Activated naive CD8-positive, alpha-beta T cell treated with anti-CD3 and anti-CD28 coated beads, Interleukin-2, amount 10 ng/mL, durations not matched to agents 7 days and 5 days (primary cell): ENCODE measurements at regions not wholly inside any gene's neighbourhood (a gene's known extent, or its start where the extent isn't known, plus 50 kb on each side); places are given as distances from the start of the nearest gene placed in this dataset.
"Not testable (repeated sequence)": the region's sequence is repeated elsewhere in the genome, so short reads cannot be mapped to it uniquely, and the experiment has no call there.

ENCODE experiments used
- ATAC-seq: fragments of 150-1000 bp; cut with Tn5 transposase; one replicate; pipeline ENCODE4 v1.10.0; 2021; ENCODE audit warnings: low read depth, moderate library complexity
- POLR2A ChIA-PET: fragments of 350-600 bp; sonication (Branson Sonifier 250); formaldehyde crosslinking; loops from one replicate; lab custom pipeline; 2021; ENCODE audit warnings: antibody characterized with exemption; lab: Charles Lee
- DNase-seq: peaks from one replicate; pipeline ENCODE4 v3.0.0; 2021
- H3K27ac Mint-ChIP-seq: one replicate; pipeline ENCODE4 v1.8.0; 2022; ENCODE audit warnings: mild to moderate bottlenecking, mixed read lengths
- H3K27me3 Mint-ChIP-seq: one replicate; pipeline ENCODE4 v1.8.0; 2022; ENCODE audit warnings: mild to moderate bottlenecking, moderate library complexity, mixed read lengths
- H3K36me3 Mint-ChIP-seq: one replicate; pipeline ENCODE4 v1.8.0; 2021; ENCODE audit warnings: mild to moderate bottlenecking, mixed read lengths
- H3K4me1 Mint-ChIP-seq: one replicate; pipeline ENCODE4 v1.8.0; 2021; ENCODE audit warnings: mixed read lengths
- H3K4me3 Mint-ChIP-seq: one replicate; pipeline ENCODE4 v1.8.0; 2022; ENCODE audit warnings: mild to moderate bottlenecking, moderate library complexity, mixed read lengths
- H3K9me3 Mint-ChIP-seq: one replicate; pipeline ENCODE4 v1.8.0; 2021; ENCODE audit warnings: mixed read lengths

DNA sequence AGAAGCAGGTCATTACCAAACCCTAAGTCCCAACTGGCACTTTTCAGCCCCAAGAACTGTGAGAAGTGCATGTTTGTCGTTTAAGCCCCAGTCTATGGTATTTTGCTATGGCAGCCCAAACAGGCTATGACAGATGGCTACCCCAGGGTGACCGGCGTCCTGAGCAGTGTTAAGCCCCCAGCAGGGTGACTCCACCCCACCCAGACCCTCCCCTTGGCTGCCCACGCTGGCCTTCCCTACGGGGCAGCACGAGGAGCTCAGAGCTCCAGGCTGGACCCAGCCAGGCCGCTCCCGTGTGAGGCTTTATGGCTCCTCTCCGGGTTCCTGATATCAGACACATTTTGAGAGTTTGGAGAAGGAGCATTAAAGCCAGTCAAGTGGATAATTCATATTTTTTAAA is 684.0 kb downstream of the PTPRU start:
- Mint-ChIP-seq H3K4me3 (no peak overlapping the region), H3K9me3 (no peaks in the 10 kb centered on the region), H3K36me3 (no peaks in the 10 kb centered on the region), H3K27me3 (no peaks in the 10 kb centered on the region), H3K4me1 (no peaks in the 10 kb centered on the region), H3K27ac (no peak overlapping the region)
- ATAC-seq (no peak), DNase-seq (no peak)
- POLR2A ChIA-PET = no interaction called here

DNA sequence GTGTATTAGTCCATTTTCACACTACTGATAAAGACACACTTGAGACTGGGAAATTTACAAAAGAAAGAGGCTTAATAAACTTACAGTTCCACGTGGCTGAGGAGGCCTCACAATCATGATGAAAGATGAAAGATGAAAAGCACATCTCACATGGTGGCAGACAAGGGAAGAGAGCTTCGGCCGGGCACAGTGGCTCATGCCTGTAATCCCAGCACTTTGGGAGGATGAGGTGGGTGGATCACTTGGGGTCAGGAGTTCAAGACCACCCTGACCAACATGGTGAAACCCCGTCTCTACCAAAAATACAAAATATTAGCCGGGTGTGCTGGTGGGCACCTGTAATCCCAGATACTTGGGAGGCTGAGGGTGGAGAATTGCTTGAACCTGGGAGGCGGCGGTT is 682.7 kb downstream of the PTPRU start:
- H3K36me3 Mint-ChIP-seq, H3K9me3 Mint-ChIP-seq, H3K27me3 Mint-ChIP-seq, POLR2A ChIA-PET, H3K4me3 Mint-ChIP-seq, DNase-seq, H3K27ac Mint-ChIP-seq, ATAC-seq, H3K4me1 Mint-ChIP-seq: not testable (repeated sequence)

DNA sequence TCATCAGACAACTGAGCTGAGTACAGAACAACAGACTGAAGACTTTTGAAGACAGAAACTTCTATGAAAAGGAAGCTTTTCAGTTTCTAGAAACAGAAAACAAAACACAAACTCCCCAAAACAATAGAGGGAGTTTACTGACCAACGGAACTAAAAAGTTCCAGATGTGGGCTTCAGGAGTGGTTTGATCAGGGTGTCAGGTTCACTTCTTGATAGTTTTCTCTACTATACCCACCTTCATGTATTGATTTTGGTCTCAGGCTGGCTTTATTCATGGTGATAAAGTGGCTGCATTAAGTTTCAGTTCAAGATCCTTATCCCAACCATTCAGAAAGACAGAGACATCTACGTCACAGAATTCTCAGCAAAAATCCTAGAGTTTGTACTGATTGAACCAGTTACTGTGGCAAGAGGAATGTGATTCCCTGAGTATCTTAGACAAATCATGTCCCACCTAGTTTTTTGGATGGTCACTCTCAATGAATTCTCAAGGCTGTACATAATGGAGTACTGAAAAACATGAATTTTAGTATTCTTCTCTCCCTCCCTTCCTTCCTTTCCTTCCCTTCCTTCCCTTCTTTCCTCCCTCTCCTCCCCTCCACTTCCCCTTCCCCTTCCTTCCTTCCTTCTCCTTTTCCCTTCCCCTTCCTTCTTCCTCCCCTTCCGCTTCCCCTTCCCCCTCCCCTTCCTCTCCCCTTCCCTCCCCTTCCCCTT is 680.5 kb downstream of the PTPRU start:
- no peak overlapping the region for H3K4me3 Mint-ChIP-seq
- no peaks in the 10 kb centered on the region for H3K9me3 Mint-ChIP-seq
- H3K27me3 Mint-ChIP-seq = no peaks in the 10 kb centered on the region
- no peak overlapping the region for H3K27ac Mint-ChIP-seq
- no peaks in the 10 kb centered on the region for H3K4me1 Mint-ChIP-seq
- ATAC-seq (no peak), DNase-seq (no peak)
- POLR2A ChIA-PET = no interaction called here
- H3K36me3 Mint-ChIP-seq = no peaks in the 10 kb centered on the region

DNA sequence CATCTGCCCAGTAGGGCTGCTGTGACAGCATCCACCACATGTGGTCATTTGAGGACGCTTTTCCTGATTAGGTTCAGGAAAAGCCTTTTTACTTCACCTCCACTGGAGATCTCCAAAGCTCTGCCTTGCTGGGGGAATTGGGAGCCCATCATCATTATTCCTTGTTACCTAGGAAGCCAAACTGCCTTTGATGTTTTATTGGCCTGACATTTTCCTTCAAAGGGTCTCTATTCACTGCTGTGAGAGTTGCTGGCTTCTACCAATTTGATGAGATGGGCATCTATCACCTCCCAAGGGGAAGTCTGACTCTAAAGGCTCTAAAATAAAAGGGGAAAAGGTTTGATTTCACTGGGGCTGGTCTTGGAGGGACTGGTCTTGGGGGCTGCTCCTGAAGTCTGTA is 678.6 kb downstream of the PTPRU start:
- no peaks in the 10 kb centered on the region for H3K9me3 Mint-ChIP-seq
- no peaks in the 10 kb centered on the region for H3K4me1 Mint-ChIP-seq
- POLR2A ChIA-PET = no interaction called here
- H3K36me3 Mint-ChIP-seq = no peaks in the 10 kb centered on the region
- DNase-seq (no peak), ATAC-seq (no peak)
- no peak overlapping the region for H3K27ac Mint-ChIP-seq
- no peaks in the 10 kb centered on the region for H3K27me3 Mint-ChIP-seq
- H3K4me3 Mint-ChIP-seq = no peak overlapping the region

DNA sequence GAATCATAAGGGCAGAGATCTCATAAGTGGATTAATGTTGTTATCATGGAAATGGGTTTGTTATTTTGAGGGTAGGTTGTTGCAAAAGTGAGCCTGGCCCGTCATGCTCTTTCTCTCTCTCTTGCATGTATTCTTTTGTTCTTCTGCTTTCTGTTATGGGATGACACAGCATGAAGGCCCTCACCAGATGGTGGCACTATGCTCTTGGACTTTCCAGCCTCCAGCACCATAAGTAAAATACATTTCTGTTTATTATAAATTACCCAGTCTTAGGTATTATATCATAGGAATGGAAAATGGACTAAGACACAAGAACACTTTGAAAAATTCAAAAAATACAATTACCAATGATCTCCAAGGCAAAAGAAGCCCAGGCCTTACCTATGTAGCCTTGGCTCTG is 676.1 kb downstream of the PTPRU start:
- H3K36me3 Mint-ChIP-seq = no peaks in the 10 kb centered on the region
- H3K27me3 Mint-ChIP-seq = no peaks in the 10 kb centered on the region
- no peak for ATAC-seq
- H3K4me1 Mint-ChIP-seq = no peaks in the 10 kb centered on the region
- POLR2A ChIA-PET = no interaction called here
- no peak overlapping the region for H3K27ac Mint-ChIP-seq
- H3K9me3 Mint-ChIP-seq = no peaks in the 10 kb centered on the region
- no peak for DNase-seq
- no peak overlapping the region for H3K4me3 Mint-ChIP-seq

DNA sequence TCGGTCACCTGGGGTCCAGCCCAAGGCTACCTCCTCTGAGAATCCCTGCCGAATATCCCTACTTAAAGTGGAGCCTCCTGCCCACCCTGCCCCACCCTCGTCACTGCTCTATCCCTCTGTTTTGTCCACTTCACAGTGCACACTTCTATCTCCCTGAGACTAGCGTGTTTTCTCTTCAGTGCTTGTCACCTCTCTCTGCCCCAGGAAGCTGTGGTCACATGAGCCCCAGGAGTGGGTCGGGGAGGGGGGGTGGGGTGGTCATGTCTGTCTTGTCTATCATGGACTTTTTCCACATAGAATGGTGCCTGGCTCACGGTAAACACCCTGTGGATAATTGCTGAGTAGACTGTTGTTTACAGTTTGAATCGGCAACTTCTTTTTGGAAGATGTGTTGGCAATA is 673.6 kb downstream of the PTPRU start:
- Mint-ChIP-seq H3K4me1 (no peaks in the 10 kb centered on the region), H3K4me3 (no peak overlapping the region), H3K9me3 (no peaks in the 10 kb centered on the region), H3K27ac (no peak overlapping the region), H3K27me3 (peaks cover 2% of the 10 kb centered on the region), H3K36me3 (no peaks in the 10 kb centered on the region)
- POLR2A ChIA-PET = no interaction called here
- no peak for DNase-seq
- no peak for ATAC-seq

DNA sequence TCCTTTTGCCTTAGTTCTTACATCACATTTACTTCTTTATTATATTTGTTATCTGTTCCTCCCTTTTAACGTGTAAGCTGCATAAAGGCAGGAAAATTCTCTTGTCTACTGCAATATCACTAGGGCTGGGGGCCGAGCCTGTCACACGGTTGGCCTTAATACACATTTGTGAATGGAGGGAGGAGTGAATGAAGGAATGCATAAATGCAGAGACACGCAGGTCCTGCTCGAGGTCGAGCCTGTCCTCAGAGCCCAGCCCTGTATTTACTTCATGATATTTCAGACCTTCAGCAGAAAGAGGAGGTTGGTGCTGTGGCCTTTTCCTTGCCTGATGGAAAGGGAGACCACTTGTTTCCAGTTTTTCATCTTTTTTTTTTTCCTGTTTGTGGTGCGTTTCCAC is 671.3 kb downstream of the PTPRU start:
- Mint-ChIP-seq H3K4me1 (no peaks in the 10 kb centered on the region), H3K27ac (no peak overlapping the region), H3K36me3 (no peaks in the 10 kb centered on the region), H3K4me3 (no peak overlapping the region), H3K27me3 (peaks cover 6% of the 10 kb centered on the region), H3K9me3 (no peaks in the 10 kb centered on the region)
- no peak for ATAC-seq
- POLR2A ChIA-PET = no interaction called here
- DNase-seq = no peak

DNA sequence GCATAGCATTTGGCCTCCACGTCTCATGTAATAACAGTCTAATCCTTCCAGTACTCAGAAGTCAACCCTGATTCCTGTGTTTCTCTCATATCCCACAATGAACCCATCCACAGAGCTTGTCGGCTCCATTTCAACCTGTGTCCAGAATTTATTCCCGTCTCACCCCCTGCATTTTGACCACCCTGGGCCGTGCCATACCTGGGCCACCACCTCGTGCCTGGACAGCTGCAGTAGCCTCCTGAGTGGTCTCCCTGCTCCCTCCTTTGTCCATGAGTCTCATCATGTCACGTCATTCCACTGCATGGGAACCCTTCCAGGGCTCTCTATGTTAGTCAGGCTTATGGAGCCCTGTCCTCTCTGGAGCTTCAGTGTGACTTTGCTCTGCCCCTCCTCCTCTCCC is 670.6 kb downstream of the PTPRU start:
- H3K27ac Mint-ChIP-seq = no peak overlapping the region
- no peaks in the 10 kb centered on the region for H3K9me3 Mint-ChIP-seq
- H3K4me1 Mint-ChIP-seq = no peaks in the 10 kb centered on the region
- no peak overlapping the region for H3K4me3 Mint-ChIP-seq
- POLR2A ChIA-PET = no interaction called here
- peaks cover 6% of the 10 kb centered on the region for H3K27me3 Mint-ChIP-seq
- ATAC-seq (no peak), DNase-seq (no peak)
- no peaks in the 10 kb centered on the region for H3K36me3 Mint-ChIP-seq

DNA sequence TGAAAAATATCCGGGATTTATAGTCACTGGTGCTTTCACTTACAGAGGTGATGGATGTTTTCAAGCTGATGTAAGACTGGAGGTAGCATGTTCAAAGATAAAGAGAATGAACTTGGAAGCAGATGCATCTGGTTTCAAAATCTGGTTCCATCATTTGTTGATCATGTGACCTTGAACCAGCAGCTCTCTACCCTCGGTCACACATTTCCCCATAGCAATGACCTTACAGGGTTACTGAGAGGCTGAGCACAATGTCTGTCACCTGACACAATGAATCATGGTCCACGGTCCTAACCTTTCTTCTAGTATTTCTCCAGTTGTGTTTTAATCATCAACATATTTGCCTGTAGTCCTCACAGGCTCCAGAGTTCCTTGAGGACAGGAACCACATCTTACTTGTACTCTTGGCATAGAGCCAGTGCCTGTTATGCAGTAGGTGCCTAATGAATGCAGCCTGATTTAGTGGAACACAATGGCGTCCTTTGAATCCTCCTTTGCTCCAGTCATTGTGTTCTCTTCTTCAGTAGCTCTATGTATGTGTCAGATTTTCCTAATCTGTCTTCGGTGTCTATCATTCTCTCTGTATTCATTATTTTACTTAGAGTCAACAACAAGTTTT is 667.3 kb downstream of the PTPRU start:
- no peak overlapping the region for H3K27ac Mint-ChIP-seq
- POLR2A ChIA-PET = no interaction called here
- H3K36me3 Mint-ChIP-seq = no peaks in the 10 kb centered on the region
- H3K4me1 Mint-ChIP-seq = no peaks in the 10 kb centered on the region
- no peaks in the 10 kb centered on the region for H3K9me3 Mint-ChIP-seq
- no peak overlapping the region for H3K4me3 Mint-ChIP-seq
- no peak for ATAC-seq
- no peak for DNase-seq
- peaks cover 11% of the 10 kb centered on the region for H3K27me3 Mint-ChIP-seq

DNA sequence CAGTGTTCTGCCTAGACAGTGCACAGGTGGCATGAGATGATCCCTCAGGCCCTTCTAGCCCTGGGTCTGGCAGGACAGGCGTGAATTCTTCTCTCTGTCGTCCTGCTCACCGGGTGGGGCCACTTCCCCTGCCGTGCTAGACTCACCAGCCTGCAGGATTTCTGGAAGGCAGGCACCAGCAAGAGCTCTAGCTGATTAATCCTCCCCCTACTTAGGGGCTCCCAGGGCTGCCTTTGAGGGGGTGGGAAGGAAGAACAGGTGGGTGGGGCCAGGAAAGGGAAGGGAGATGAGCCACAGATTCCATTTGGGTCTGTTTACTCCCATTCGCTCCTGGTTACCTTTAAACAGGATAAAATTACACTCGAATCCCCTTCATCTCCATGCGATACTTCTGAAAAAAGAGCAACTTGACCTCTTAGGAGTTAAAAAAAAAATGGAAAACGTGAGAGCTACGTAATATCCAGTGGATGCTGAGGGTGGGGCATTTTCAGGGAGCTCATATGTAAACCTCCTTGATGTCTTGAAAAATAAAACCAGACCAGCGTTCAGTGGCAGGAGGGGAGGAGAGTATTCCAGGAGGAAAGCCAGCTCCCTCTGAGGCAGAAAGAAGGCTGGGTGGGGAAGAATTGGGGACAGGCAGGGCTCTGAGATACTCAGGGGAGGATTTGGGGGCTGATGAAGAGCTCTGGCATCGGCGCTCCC is 665.5 kb downstream of the PTPRU start:
- no peak for ATAC-seq
- Mint-ChIP-seq H3K9me3 (no peaks in the 10 kb centered on the region), H3K36me3 (no peaks in the 10 kb centered on the region), H3K27ac (no peak overlapping the region), H3K4me1 (no peaks in the 10 kb centered on the region), H3K4me3 (no peak overlapping the region), H3K27me3 (peaks cover 13% of the 10 kb centered on the region)
- POLR2A ChIA-PET = no interaction called here
- no peak for DNase-seq

DNA sequence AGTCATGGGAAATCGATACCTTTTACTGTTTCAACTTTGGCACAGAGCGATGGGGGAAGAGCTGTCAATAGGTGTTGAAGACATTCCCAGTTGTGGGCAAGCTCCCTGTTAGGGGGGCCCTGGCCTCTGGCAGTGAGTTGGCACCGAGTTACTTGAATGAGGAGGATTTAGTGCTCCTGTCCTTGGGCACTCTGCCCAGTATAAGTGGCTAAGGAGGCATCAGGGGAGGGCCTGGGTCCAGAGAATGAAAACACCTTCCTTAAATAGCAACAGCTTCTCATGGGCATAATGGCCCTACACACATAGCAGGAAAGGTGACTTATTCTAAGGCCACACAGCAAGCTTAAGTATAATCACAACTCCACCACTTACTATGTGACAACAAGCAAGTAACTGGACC is 664.4 kb downstream of the PTPRU start:
- Mint-ChIP-seq H3K9me3 (no peaks in the 10 kb centered on the region), H3K4me3 (no peak overlapping the region), H3K4me1 (no peaks in the 10 kb centered on the region), H3K27me3 (peaks cover 13% of the 10 kb centered on the region), H3K36me3 (no peaks in the 10 kb centered on the region), H3K27ac (no peak overlapping the region)
- POLR2A ChIA-PET = no interaction called here
- DNase-seq = no peak
- no peak for ATAC-seq

DNA sequence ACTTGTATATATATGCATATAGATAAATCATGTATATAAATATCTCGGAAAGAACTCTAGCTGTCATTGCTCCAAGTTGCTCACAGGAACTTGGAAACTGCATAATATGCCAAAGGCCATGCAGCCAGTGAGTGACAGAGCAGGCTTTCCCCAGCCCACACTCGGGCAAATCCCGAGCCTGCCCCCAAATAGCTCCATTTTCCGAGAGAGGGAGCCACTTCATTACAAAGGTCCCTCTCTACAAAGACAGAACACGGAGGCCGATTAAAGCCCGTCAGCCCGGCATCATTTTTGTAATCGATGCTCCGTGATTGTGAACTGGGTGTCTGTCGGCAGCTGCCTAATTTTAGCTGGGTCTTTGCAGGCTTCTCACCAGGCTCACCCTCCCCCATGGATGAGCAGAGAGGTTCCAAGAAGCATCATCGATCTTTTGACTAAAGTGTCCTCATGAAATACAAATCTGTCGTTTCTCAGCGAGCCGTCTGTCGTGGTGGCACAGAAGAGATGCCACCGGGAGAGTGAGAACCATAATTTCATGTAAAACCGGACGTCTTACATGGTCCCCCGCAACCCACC is 663.9 kb downstream of the PTPRU start:
- Mint-ChIP-seq H3K36me3 (no peaks in the 10 kb centered on the region), H3K9me3 (no peaks in the 10 kb centered on the region), H3K4me1 (no peaks in the 10 kb centered on the region), H3K4me3 (no peak overlapping the region), H3K27me3 (peaks cover 13% of the 10 kb centered on the region), H3K27ac (no peak overlapping the region)
- POLR2A ChIA-PET = no interaction called here
- ATAC-seq (no peak), DNase-seq (no peak)

DNA sequence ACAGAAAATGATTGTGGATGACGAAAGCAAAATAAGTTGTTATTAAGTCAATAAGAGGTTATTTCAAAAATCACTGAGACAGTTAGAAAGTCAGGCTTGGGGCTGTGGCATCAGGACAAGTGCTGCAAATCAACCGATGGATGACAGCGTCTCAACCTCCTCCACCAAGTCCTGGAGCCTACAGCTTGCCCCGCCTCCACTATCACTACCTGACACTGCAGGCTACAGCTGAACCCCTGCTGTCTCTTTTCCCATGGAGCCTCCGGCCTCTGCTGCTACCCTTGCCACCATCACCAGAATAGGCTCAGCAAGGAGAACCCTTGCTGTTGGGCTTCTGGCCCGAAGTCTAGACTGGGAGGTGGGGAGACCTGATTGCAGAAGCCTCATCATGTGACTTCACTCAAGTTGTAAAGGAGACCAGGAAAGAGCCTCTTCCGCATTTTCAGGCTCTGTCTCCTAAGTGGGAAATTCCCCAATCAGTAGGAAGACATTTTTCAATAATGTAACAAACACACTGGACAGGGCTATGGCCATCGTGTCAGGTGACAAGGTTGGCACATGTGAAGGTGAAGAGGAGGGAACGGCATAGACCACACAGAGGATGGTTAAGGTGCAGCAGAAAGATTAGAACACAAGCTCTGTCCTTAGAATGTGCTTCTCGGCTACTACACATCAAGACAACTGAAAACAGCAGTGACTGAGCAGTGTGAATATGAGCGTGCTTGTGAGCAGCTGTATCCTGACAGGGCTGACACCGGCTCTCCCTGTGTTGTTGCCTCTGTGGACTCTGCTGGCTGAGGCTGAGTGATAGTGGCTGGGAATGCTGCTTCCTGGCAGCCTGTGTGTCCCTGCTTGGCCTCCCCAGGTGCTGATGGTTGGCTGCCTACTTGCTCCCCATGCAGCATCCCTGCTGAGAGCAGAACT is 660.7 kb downstream of the PTPRU start:
- H3K9me3 Mint-ChIP-seq = no peaks in the 10 kb centered on the region
- H3K27ac Mint-ChIP-seq = no peak overlapping the region
- no peak overlapping the region for H3K4me3 Mint-ChIP-seq
- H3K36me3 Mint-ChIP-seq = no peaks in the 10 kb centered on the region
- ATAC-seq (no peak), DNase-seq (no peak)
- no peaks in the 10 kb centered on the region for H3K4me1 Mint-ChIP-seq
- peaks cover 9% of the 10 kb centered on the region for H3K27me3 Mint-ChIP-seq
- POLR2A ChIA-PET = no interaction called here
